ENCODE measurements at regions not wholly inside any gene's neighbourhood (a gene's known extent, or its start where the extent isn't known, plus 50 kb on each side); places are given as distances from the start of the nearest gene placed in this dataset.

DNA sequence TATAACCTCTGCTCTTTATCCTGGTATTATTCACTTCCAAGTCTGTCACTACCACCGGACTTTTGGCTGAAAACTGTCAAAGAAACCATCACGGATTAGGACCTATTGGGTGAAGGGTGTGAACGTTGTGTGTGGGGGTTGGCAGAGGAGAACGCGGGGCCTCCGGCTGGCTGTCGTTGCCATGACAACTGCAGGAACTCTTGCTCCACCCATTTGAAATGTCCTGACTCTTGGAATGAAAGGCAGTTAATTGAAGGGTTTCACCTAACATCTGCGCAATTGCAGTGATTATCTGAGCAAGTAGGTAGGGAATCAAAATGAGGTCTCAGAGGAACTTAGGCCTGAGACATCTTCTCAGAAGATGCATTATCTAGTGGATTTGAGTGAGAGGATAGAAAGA lies 60.9 kb upstream of the CLMP start:
- Histone ChIP-seq H3K4me3 (ENCODE audit: low read length in 2 of 2) (no peak overlapping the region), H3K9me3 (ENCODE audit: control insufficient read depth in 2 of 2, low read length in 2 of 2) (no peaks in the 10 kb centered on the region), H3K27ac (ENCODE audit: low read length) (no peak overlapping the region), H3K36me3 (ENCODE audit: control insufficient read depth in 2 of 2, insufficient read depth in 2 of 2, low read length in 2 of 2) (no peaks in the 10 kb centered on the region), H3K9ac (ENCODE audit: low read length in 2 of 2) (no peak overlapping the region), H3K27me3 (ENCODE audit: control insufficient read depth in 1 of 2, insufficient read depth in 2 of 2, low read length in 2 of 2) (no peaks in the 10 kb centered on the region), H3K4me1 (ENCODE audit: control insufficient read depth, insufficient read depth, low read length) (peaks cover 12% of the 10 kb centered on the region)

DNA sequence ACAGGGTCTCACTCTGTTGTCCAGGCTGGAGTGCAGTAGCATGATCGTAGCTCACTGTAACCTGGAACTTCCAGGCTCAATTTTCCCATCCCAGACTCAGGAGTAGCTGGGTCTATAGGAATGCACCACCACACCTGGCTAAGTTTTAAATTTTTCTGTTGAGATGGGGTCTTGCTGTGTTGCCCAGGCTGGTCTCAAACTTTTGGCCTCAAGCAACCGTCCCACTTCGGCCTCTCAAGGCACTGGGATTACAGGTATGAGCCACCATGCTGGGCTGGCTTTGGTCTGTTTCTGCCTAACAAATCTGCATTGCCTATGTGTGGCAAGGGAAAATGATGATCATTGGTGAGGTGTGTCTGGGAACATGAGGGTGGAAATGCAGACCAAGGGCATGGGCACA lies 59.3 kb upstream of the CLMP start:
- no peaks in the 10 kb centered on the region for H3K36me3 ChIP-seq (ENCODE audit: control insufficient read depth in 2 of 2, insufficient read depth in 2 of 2, low read length in 2 of 2)
- no peak overlapping the region for H3K4me3 ChIP-seq (ENCODE audit: low read length in 2 of 2)
- no peaks in the 10 kb centered on the region for H3K27me3 ChIP-seq (ENCODE audit: control insufficient read depth in 1 of 2, insufficient read depth in 2 of 2, low read length in 2 of 2)
- H3K9ac ChIP-seq (ENCODE audit: low read length in 2 of 2), result no peak overlapping the region
- no peaks in the 10 kb centered on the region for H3K9me3 ChIP-seq (ENCODE audit: control insufficient read depth in 2 of 2, low read length in 2 of 2)
- H3K4me1 ChIP-seq (ENCODE audit: control insufficient read depth, insufficient read depth, low read length), result peaks cover 14% of the 10 kb centered on the region
- no peak overlapping the region for H3K27ac ChIP-seq (ENCODE audit: low read length)

GRCh38 chr11:123253911-123254310 lies 58.9 kb upstream of the CLMP start:
- Histone ChIP-seq H3K36me3 (ENCODE audit: control insufficient read depth in 2 of 2, insufficient read depth in 2 of 2, low read length in 2 of 2) (no peaks in the 10 kb centered on the region), H3K4me3 (ENCODE audit: low read length in 2 of 2) (no peak overlapping the region), H3K27me3 (ENCODE audit: control insufficient read depth in 1 of 2, insufficient read depth in 2 of 2, low read length in 2 of 2) (no peaks in the 10 kb centered on the region), H3K4me1 (ENCODE audit: control insufficient read depth, insufficient read depth, low read length) (peaks cover 14% of the 10 kb centered on the region), H3K9ac (ENCODE audit: low read length in 2 of 2) (no peak overlapping the region), H3K27ac (ENCODE audit: low read length) (no peak overlapping the region), H3K9me3 (ENCODE audit: control insufficient read depth in 2 of 2, low read length in 2 of 2) (no peaks in the 10 kb centered on the region)

- no peak overlapping the region for H3K9ac ChIP-seq (ENCODE audit: low read length in 2 of 2)
- no peaks in the 10 kb centered on the region for H3K36me3 ChIP-seq (ENCODE audit: control insufficient read depth in 2 of 2, insufficient read depth in 2 of 2, low read length in 2 of 2)
- H3K27ac ChIP-seq (ENCODE audit: low read length), result no peak overlapping the region
- no peaks in the 10 kb centered on the region for H3K9me3 ChIP-seq (ENCODE audit: control insufficient read depth in 2 of 2, low read length in 2 of 2)
- H3K4me1 ChIP-seq (ENCODE audit: control insufficient read depth, insufficient read depth, low read length), result peaks cover 14% of the 10 kb centered on the region
- no peaks in the 10 kb centered on the region for H3K27me3 ChIP-seq (ENCODE audit: control insufficient read depth in 1 of 2, insufficient read depth in 2 of 2, low read length in 2 of 2)
- no peak overlapping the region for H3K4me3 ChIP-seq (ENCODE audit: low read length in 2 of 2)
These were observed 58.2 kb upstream of the CLMP start for GRCh38 chr11:123253223-123253622.

- Histone ChIP-seq H3K27me3 (ENCODE audit: control insufficient read depth in 1 of 2, insufficient read depth in 2 of 2, low read length in 2 of 2) (no peaks in the 10 kb centered on the region), H3K9ac (ENCODE audit: low read length in 2 of 2) (no peak overlapping the region), H3K9me3 (ENCODE audit: control insufficient read depth in 2 of 2, low read length in 2 of 2) (no peaks in the 10 kb centered on the region), H3K27ac (ENCODE audit: low read length) (peak overlapping the region; percentile 53), H3K4me3 (ENCODE audit: low read length in 2 of 2) (no peak overlapping the region), H3K4me1 (ENCODE audit: control insufficient read depth, insufficient read depth, low read length) (peaks cover 24% of the 10 kb centered on the region), H3K36me3 (ENCODE audit: control insufficient read depth in 2 of 2, insufficient read depth in 2 of 2, low read length in 2 of 2) (no peaks in the 10 kb centered on the region)
These were observed 56.8 kb upstream of the CLMP start for GRCh38 chr11:123251657-123252344.

DNA sequence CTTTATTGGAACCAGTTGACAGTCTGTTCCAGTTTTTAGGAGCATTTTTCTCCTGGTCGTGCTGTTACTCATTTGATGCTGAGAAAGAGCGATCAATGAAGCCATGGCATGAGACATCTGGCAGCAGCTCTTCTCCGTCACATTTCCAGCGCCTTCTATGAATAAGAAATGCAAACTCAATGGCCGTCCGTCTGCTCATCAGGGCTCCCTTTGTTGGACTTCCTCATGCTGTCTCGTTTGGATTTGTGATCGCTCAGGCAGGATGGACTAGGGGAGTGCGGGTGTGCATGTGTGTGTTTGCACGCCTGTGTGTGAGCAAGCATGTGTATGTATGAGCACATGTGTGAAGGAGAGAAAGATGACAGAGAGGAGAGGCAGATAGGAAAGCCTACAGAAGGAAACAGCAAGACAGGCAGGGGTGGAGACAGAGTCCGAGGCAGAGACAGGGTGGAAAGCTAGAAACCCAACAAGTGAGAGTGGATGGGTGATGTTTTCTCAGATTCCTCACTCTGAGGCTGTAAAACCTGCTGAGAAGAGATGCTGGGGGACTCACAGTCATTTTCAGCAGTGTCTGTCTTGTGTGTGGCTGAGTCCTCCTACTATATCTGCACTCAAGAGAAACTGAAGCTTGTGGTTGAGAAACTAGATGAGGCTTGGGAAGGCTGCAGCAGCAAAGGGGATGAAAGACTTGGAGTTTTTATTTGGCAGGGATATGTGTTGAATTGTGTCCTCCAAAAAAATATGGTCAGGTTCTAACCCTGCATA lies 56.0 kb upstream of the CLMP start:
- Histone ChIP-seq H3K9ac (ENCODE audit: low read length in 2 of 2) (peak overlapping the region in 1 of 2 donors; percentile 5), H3K36me3 (ENCODE audit: control insufficient read depth in 2 of 2, insufficient read depth in 2 of 2, low read length in 2 of 2) (no peaks in the 10 kb centered on the region), H3K27me3 (ENCODE audit: control insufficient read depth in 1 of 2, insufficient read depth in 2 of 2, low read length in 2 of 2) (no peaks in the 10 kb centered on the region), H3K9me3 (ENCODE audit: control insufficient read depth in 2 of 2, low read length in 2 of 2) (no peaks in the 10 kb centered on the region), H3K4me3 (ENCODE audit: low read length in 2 of 2) (no peak overlapping the region), H3K27ac (ENCODE audit: low read length) (peak overlapping the region; percentile 53), H3K4me1 (ENCODE audit: control insufficient read depth, insufficient read depth, low read length) (peaks cover 24% of the 10 kb centered on the region)

GRCh38 chr11:123249354-123249753 lies 54.3 kb upstream of the CLMP start:
- H3K36me3 ChIP-seq (ENCODE audit: control insufficient read depth in 2 of 2, insufficient read depth in 2 of 2, low read length in 2 of 2), result no peaks in the 10 kb centered on the region
- no peaks in the 10 kb centered on the region for H3K27me3 ChIP-seq (ENCODE audit: control insufficient read depth in 1 of 2, insufficient read depth in 2 of 2, low read length in 2 of 2)
- H3K4me3 ChIP-seq (ENCODE audit: low read length in 2 of 2), result no peak overlapping the region
- no peak overlapping the region for H3K9ac ChIP-seq (ENCODE audit: low read length in 2 of 2)
- peaks cover 26% of the 10 kb centered on the region for H3K4me1 ChIP-seq (ENCODE audit: control insufficient read depth, insufficient read depth, low read length)
- H3K9me3 ChIP-seq (ENCODE audit: control insufficient read depth in 2 of 2, low read length in 2 of 2), result no peaks in the 10 kb centered on the region
- no peak overlapping the region for H3K27ac ChIP-seq (ENCODE audit: low read length)

DNA sequence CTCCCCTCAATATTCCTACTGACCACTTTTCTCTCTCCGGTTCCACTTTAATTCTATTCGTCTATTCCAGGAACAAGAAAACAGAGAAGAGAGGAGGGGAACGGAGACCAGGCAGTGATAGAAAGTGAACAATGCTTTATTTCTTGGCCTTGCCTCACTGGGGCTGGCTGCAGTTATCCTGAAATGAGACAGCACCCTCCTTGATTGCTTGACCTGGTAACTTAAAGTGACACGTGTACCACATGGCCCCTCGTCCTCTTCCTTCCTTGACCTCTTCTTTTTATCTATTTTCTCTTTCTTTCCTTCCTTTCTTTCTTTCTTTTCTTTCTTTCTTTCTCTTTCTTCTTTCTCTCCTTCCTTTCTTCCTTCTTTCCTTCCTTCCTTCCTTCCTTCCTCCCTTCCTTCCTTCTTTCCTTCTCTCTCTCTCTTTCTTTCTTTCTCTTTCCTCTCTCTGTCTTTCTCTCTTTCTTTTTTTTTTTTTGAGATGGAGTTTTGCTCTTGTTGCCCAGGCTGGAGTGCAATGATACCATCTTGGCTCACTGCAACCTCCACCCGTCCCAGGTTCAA lies 52.8 kb upstream of the CLMP start:
- Histone ChIP-seq H3K4me3 (ENCODE audit: low read length in 2 of 2) (no peak overlapping the region), H3K36me3 (ENCODE audit: control insufficient read depth in 2 of 2, insufficient read depth in 2 of 2, low read length in 2 of 2) (no peaks in the 10 kb centered on the region), H3K27ac (ENCODE audit: low read length) (no peak overlapping the region), H3K9me3 (ENCODE audit: control insufficient read depth in 2 of 2, low read length in 2 of 2) (no peaks in the 10 kb centered on the region), H3K9ac (ENCODE audit: low read length in 2 of 2) (no peak overlapping the region), H3K27me3 (ENCODE audit: control insufficient read depth in 1 of 2, insufficient read depth in 2 of 2, low read length in 2 of 2) (no peaks in the 10 kb centered on the region), H3K4me1 (ENCODE audit: control insufficient read depth, insufficient read depth, low read length) (peaks cover 26% of the 10 kb centered on the region)

DNA sequence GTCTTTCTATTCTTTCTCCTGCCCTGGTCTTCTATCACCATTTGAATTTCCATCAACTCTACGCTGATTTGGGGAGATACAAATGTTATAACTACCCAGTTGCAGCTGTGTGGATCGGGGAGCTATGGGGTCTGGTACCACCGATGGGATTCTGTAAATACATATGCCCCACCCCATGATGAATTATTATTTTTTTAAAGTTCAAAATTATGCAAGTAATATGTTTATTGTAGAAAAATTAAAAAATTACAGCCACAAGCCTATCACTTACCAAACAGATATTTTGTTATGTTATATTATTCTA lies 52.4 kb upstream of the CLMP start:
- Histone ChIP-seq H3K9ac (ENCODE audit: low read length in 2 of 2) (no peak overlapping the region), H3K4me3 (ENCODE audit: low read length in 2 of 2) (peak overlapping the region in 1 of 2 donors; percentile 62), H3K9me3 (ENCODE audit: control insufficient read depth in 2 of 2, low read length in 2 of 2) (no peaks in the 10 kb centered on the region), H3K4me1 (ENCODE audit: control insufficient read depth, insufficient read depth, low read length) (peaks cover 26% of the 10 kb centered on the region), H3K36me3 (ENCODE audit: control insufficient read depth in 2 of 2, insufficient read depth in 2 of 2, low read length in 2 of 2) (no peaks in the 10 kb centered on the region), H3K27me3 (ENCODE audit: control insufficient read depth in 1 of 2, insufficient read depth in 2 of 2, low read length in 2 of 2) (no peaks in the 10 kb centered on the region), H3K27ac (ENCODE audit: low read length) (no peak overlapping the region)

- Histone ChIP-seq H3K4me3 (ENCODE audit: low read length in 2 of 2) (peak overlapping the region; percentile 41 to 62), H3K27ac (ENCODE audit: low read length) (no peak overlapping the region), H3K9me3 (ENCODE audit: control insufficient read depth in 2 of 2, low read length in 2 of 2) (no peaks in the 10 kb centered on the region), H3K36me3 (ENCODE audit: control insufficient read depth in 2 of 2, insufficient read depth in 2 of 2, low read length in 2 of 2) (no peaks in the 10 kb centered on the region), H3K27me3 (ENCODE audit: control insufficient read depth in 1 of 2, insufficient read depth in 2 of 2, low read length in 2 of 2) (no peaks in the 10 kb centered on the region), H3K4me1 (ENCODE audit: control insufficient read depth, insufficient read depth, low read length) (peaks cover 25% of the 10 kb centered on the region), H3K9ac (ENCODE audit: low read length in 2 of 2) (no peak overlapping the region)
These were observed 51.9 kb upstream of the CLMP start for GRCh38 chr11:123246749-123247495.

All from stomach smooth muscle (tissue), 2 donors.